K562 (cell line): ENCODE measurements at regions not wholly inside any gene's neighbourhood (a gene's known extent, or its start where the extent isn't known, plus 50 kb on each side); places are given as distances from the start of the nearest gene placed in this dataset.

ENCODE experiments used
- ATAC-seq: fragments of 200-7000 bp; cut with Tn5 transposase; 3 replicates; pipeline ENCODE4 v1.9.1; 2020; ENCODE audit warnings: moderate library complexity
- BruUV-seq: library from RNA; stranded (reverse); fragments of 400-500 nt; replicated peaks from 2 replicates; lab custom pipeline; 2021; lab: Mats Ljungman, UMichigan
- CTCF ChIA-PET: fragments of 300-600 bp; formaldehyde crosslinking; extraction: SDS; loops from one replicate; lab custom pipeline; 2021; ENCODE audit warnings: low intra/inter-chr PET ratio; lab: Yijun Ruan, JAX
- POLR2A ChIA-PET: fragments of 300-600, 350-650 bp; sonication (Branson Sonifier 250); formaldehyde crosslinking; extraction: SDS; loops from one replicate; lab custom pipeline; 2021; ENCODE audit warnings: antibody characterized with exemption, inconsistent platforms; lab: Yijun Ruan, JAX
- DNase-seq, 4 experiments: peaks; one replicate each; pipeline versions ENCODE4 v3.0.0 to v3.0.0-alpha.2; 2011 to 2018; ENCODE audit warnings: low spot score in 3 of 4, mixed read lengths in 3 of 4; ENCODE audit errors: extremely low read depth in 1 of 4
- FAIRE-seq: peaks from 2 replicates; lab custom pipeline; 2011; peaks lifted over from hg19 to GRCh38; lab: Jason Lieb, UNC
- H2AFZ ChIP-seq: 2 replicates; pipeline ENCODE4 v1.6.0; 2011; ENCODE audit warnings: low read depth, low read length, control low read depth, inconsistent platforms
- H3K27ac ChIP-seq: fragments of 200-600 bp; 3 replicates; pipeline ENCODE4 v1.8.0; 2011; ENCODE audit warnings: low read depth, mild to moderate bottlenecking, control low read depth, inconsistent platforms, low read length, moderate library complexity, mixed read lengths; ENCODE audit errors: extremely low read depth
- H3K27me3 ChIP-seq, 2 experiments: fragments of 300-600 bp in 1 of 2; 2 replicates in 1 of 2; 3 replicates in 1 of 2; pipeline versions ENCODE4 v1.6.0 to v1.8.0; 2011; ENCODE audit warnings: inconsistent platforms in 2 of 2, low read length in 2 of 2, mild to moderate bottlenecking in 1 of 2, mixed read lengths in 1 of 2, moderate library complexity in 1 of 2; ENCODE audit not compliant: control insufficient read depth in 2 of 2, insufficient read depth in 2 of 2
- H3K36me3 ChIP-seq: fragments of 300-600 bp; 3 replicates; pipeline ENCODE4 v1.8.0; 2011; ENCODE audit warnings: mild to moderate bottlenecking, low read length, inconsistent platforms; ENCODE audit not compliant: control insufficient read depth, insufficient read depth
- H3K4me1 ChIP-seq, 2 experiments: fragments of 200-600 bp in 1 of 2; replicated peaks in 1 of 2; 2 replicates in 1 of 2; 3 replicates in 1 of 2; pipeline versions ENCODE4 v1.5.1 to v1.8.0; 2011; ENCODE audit warnings: inconsistent platforms in 2 of 2, low read length in 2 of 2, mild to moderate bottlenecking in 1 of 2, mixed read lengths in 1 of 2, moderate library complexity in 1 of 2; ENCODE audit not compliant: control insufficient read depth in 2 of 2, insufficient read depth in 2 of 2
- H3K4me2 ChIP-seq: 2 replicates; pipeline ENCODE4 v1.6.1; 2011; ENCODE audit warnings: low read length, control low read depth, inconsistent platforms, mixed read lengths; ENCODE audit not compliant: insufficient read depth
- H3K4me3 ChIP-seq: fragments of 200-600 bp; sonication (generic), shearing (Covaris generic); 2 replicates; pipeline ENCODE4 v1.5.1; 2016; ENCODE audit warnings: control low read depth, inconsistent platforms
- H3K79me2 ChIP-seq: fragments of 200-600 bp; 3 replicates; pipeline ENCODE4 v1.8.0; 2011; ENCODE audit warnings: low read length, inconsistent platforms; ENCODE audit not compliant: control insufficient read depth, insufficient read depth
- H3K9ac ChIP-seq, 2 experiments: 2 replicates each; pipeline versions ENCODE4 v1.6.0 to v1.6.1; 2011; ENCODE audit warnings: low read depth in 2 of 2, low read length in 2 of 2, control low read depth in 1 of 2, inconsistent platforms in 1 of 2, mild to moderate bottlenecking in 1 of 2, mixed read lengths in 1 of 2; ENCODE audit not compliant: insufficient read depth in 1 of 2
- H3K9me1 ChIP-seq: one replicate; pipeline ENCODE4 v1.6.0; 2011; ENCODE audit warnings: inconsistent platforms, mild to moderate bottlenecking, low read length, moderate library complexity; ENCODE audit not compliant: control insufficient read depth, insufficient read depth
- H3K9me3 ChIP-seq: replicated peaks from 2 replicates; pipeline ENCODE4 v1.5.1; 2011; ENCODE audit warnings: low read depth, low read length, inconsistent platforms; ENCODE audit not compliant: control insufficient read depth, insufficient read depth
- H4K20me1 ChIP-seq: replicated peaks from 2 replicates; pipeline ENCODE4 v1.6.1; 2011; ENCODE audit warnings: low read length, inconsistent platforms, mixed read lengths; ENCODE audit not compliant: control insufficient read depth, insufficient read depth
- ARNT ChIP-seq, 2 experiments: fragments of 450-650 bp; IDR thresholded peaks; 2 replicates each; pipeline ENCODE4 v1.6.1; 2016; ENCODE audit warnings: mild to moderate bottlenecking in 1 of 2
- ATF7 ChIP-seq: fragments of 450-650 bp; IDR thresholded peaks from 2 replicates; pipeline ENCODE4 v1.7.1; 2014; ENCODE audit warnings: mild to moderate bottlenecking, moderate library complexity
- BRF2 ChIP-seq: IDR thresholded peaks from 3 replicates; pipeline ENCODE4 v1.6.1; 2011; ENCODE audit warnings: borderline replicate concordance, mild to moderate bottlenecking; ENCODE audit not compliant: insufficient read length, insufficient read depth
- CC2D1A ChIP-seq: fragments of 450-650 bp; IDR thresholded peaks from 2 replicates; pipeline ENCODE4 v1.6.1; 2017; ENCODE audit warnings: mild to moderate bottlenecking
- DLX4 ChIP-seq: fragments of 250-450 bp; sonication (Bioruptor Pico); IDR thresholded peaks from 2 replicates; pipeline ENCODE4 v1.6.1; 2021; ENCODE audit warnings: mild to moderate bottlenecking
- HDAC8 ChIP-seq: fragments of 450-650 bp; IDR thresholded peaks from 2 replicates; pipeline ENCODE4 v1.6.1; 2016; ENCODE audit warnings: mild to moderate bottlenecking, missing genetic modification characterization, moderate library complexity, missing compliant biosample characterization
- HMGXB4 ChIP-seq: sonication (generic); formaldehyde crosslinking; IDR thresholded peaks from 2 replicates; pipeline ENCODE4 v1.8.1; 2023; ENCODE audit warnings: mild to moderate bottlenecking, missing genetic modification reagents
- PHF20 ChIP-seq: fragments of 450-650 bp; IDR thresholded peaks from 2 replicates; pipeline ENCODE4 v1.6.1; 2018; ENCODE audit not compliant: partially characterized antibody
- POLR2H ChIP-seq: IDR thresholded peaks from 2 replicates; pipeline ENCODE4 v1.6.1; 2016; ENCODE audit warnings: missing genetic modification characterization, low read depth, mild to moderate bottlenecking, control low read depth, missing compliant biosample characterization, moderate library complexity
- PURB ChIP-seq: sonication (generic); formaldehyde crosslinking; IDR thresholded peaks from 2 replicates; pipeline ENCODE4 v1.9.0; 2021; ENCODE audit warnings: low read depth, mild to moderate bottlenecking, missing genetic modification reagents
- RBM25 ChIP-seq: fragments of 200-400 bp; formaldehyde crosslinking; IDR thresholded peaks from 2 replicates; pipeline ENCODE4 v1.6.1; 2018; ENCODE audit warnings: low read length, low read depth, moderate library complexity; ENCODE audit not compliant: severe bottlenecking
- SIN3A ChIP-seq, 2 experiments: fragments of 150-350 bp in 1 of 2; IDR thresholded peaks; 2 replicates each; pipeline ENCODE4 v1.6.1; 2011 to 2016; ENCODE audit warnings: borderline replicate concordance in 2 of 2, low read depth in 2 of 2, low read length in 2 of 2, mild to moderate bottlenecking in 2 of 2, moderate library complexity in 2 of 2; ENCODE audit not compliant: control insufficient read depth in 1 of 2
- TAL1 ChIP-seq: fragments of 450-650 bp; IDR thresholded peaks from 2 replicates; pipeline ENCODE4 v1.6.1; 2016; ENCODE audit warnings: mild to moderate bottlenecking
- ZNF124 ChIP-seq: sonication (generic); formaldehyde crosslinking; IDR thresholded peaks from 2 replicates; pipeline ENCODE4 v1.8.1; 2022; ENCODE audit warnings: missing genetic modification reagents
- ZNF224 ChIP-seq: sonication (generic); formaldehyde crosslinking; IDR thresholded peaks from 2 replicates; pipeline ENCODE4 v1.8.0; 2022; ENCODE audit warnings: mild to moderate bottlenecking, missing genetic modification reagents
- WGBS: fragments of 100-300 bp; shearing (Covaris generic); methylation state at CpG from one replicate; pipeline ENCODE4 v1.1.6; 2016; ENCODE audit warnings: low coverage, mixed read lengths; ENCODE audit not compliant: insufficient coverage; ENCODE audit errors: missing lambda C conversion rate; 5-methylcytosine and 5-hydroxymethylcytosine counted together
- in situ Hi-C: fragments of 300-500 bp; cut with MboI; formaldehyde crosslinking; loops from 4 replicates; pipeline ENCODE4 v1.15.0; 2018; ENCODE audit warnings: inconsistent platforms, mixed read lengths
- intact Hi-C: fragments of 100-400 bp; cut with micrococcal nuclease; formaldehyde crosslinking; loops from 2 replicates; pipeline ENCODE4 v1.14.2; 2022

- TF ChIP-seq ATF7 = no peak
- no peak for TF ChIP-seq RBM25
- TF ChIP-seq, all 486 proteins: peak for 0
Observed at GRCh38 chr16:86050111-86050510, 151.1 kb downstream of the IRF8 start (continued).

GRCh38 chr16:86050591-86051367, 151.8 kb downstream of the IRF8 start:
- ChIA-PET CTCF (no interaction called here), POLR2A (no interaction called here)
- Histone ChIP-seq H3K4me2 (no peak overlapping the region), H3K9me3 (no peaks in the 10 kb centered on the region), H3K4me3 (no peak overlapping the region), H2AFZ (no peak overlapping the region), H3K27me3 (peaks cover 16 to 62% of the 10 kb centered on the region in 2 experiments), H3K36me3 (no peaks in the 10 kb centered on the region), H3K27ac (no peak overlapping the region), H3K79me2 (no peaks in the 10 kb centered on the region), H3K4me1 (no peaks in the 10 kb centered on the region; a peak in 1 of 5 replicates), H3K9ac (no peak overlapping the region), H3K9me1 (peaks cover 2% of the 10 kb centered on the region), H4K20me1 (0 out of 2 replicates have a peak, but pooled peaks cover 3% of the 10 kb centered on the region)
- in situ Hi-C loops = no loop called here
- intact Hi-C loops = no loop called here
- no peak for FAIRE-seq
- TF ChIP-seq BRF2 = no peak
- TF ChIP-seq DLX4 (CRISPR knock-in tag) = no peak
- no peak for TF ChIP-seq PHF20
- TF ChIP-seq POLR2H (tag) = no peak
- TF ChIP-seq ZNF224 (CRISPR knock-in tag) = no peak
- TF ChIP-seq CC2D1A = no peak
- TF ChIP-seq SIN3A (IDR thresholded peaks at IDR 0.05; ENCODE audit: borderline replicate concordance in 2 of 2, control insufficient read depth in 1 of 2, low read depth in 2 of 2, low read length in 2 of 2) = no peak
- no peak for TF ChIP-seq HMGXB4 (CRISPR knock-in tag)
- no peak for TF ChIP-seq HDAC8 (tag)
- no peak for TF ChIP-seq ARNT (IDR thresholded peaks at IDR 0.05)
- TF ChIP-seq ZNF124 (CRISPR knock-in tag) = no peak
- no peak for TF ChIP-seq TAL1
- TF ChIP-seq PURB (CRISPR knock-in tag) = no peak
- no peak for ATAC-seq
- no peak for DNase-seq
- 0% methylated on average over 16 of the region's 18 CpGs for WGBS
- BruUV-seq = no TSS peak
